ENCODE measurements at regions not wholly inside any gene's neighbourhood (a gene's known extent, or its start where the extent isn't known, plus 50 kb on each side); places are given as distances from the start of the nearest gene placed in this dataset.
"Not testable (repeated sequence)": the region's sequence is repeated elsewhere in the genome, so short reads cannot be mapped to it uniquely, and the experiment has no call there.

DNA sequence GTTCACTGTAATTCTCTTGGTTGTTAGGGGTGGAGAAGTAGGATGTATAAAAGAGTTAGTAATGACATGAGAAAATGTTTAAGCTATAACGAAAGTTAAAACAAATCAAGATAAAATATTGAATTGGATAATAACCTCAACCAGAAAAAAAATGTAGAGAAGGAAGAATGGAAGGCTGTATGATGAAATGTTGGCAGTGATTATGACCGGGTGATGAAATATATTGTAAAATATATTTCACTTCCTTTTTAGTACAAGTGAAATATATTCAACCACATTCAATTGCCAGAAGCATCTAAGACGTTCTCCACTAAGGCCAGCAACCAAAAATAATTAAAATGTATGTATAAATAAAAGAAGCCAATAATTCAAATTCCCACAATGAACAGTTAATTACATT is 309.3 kb upstream of the FGF13 start:
- peak; percentile 4 for DNase-seq

DNA sequence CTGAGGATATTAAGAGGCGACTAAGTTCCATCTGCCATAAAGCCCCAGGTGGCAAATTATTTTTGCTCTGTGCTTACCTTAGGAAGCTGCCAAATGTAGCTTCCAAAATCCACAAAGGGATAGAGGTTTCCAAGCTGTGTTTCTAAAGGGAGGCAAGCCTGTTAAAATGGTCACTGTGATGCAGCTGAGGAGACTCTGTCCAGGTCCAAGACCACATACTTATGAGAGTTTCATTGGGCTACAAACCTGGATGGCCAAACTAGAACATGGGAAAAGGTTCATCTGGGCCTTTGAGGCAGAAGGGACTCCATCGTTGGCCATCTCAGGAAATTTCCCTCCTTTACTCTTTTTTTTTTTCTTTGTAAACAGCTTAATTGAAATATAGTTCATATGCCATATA is 306.9 kb upstream of the FGF13 start:
- DNase-seq = no peak

DNA sequence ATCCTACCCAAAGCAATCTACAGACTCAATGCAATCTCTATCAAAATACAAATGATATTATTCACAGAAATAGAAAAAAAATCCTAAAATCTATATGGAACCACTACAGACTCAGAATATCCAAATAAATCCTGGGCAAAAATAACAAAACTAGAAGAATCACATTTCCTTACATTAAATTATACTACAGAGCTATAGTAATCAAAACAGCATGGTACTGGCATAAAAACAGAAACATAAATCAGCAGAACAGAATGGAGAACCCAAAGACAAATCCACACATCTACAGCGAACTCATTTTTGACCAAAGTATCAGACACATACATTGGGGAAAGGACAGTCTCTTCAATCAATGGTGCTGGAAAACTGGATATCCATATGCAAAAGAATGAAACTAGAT is 304.1 kb upstream of the FGF13 start:
- no peak for DNase-seq

DNA sequence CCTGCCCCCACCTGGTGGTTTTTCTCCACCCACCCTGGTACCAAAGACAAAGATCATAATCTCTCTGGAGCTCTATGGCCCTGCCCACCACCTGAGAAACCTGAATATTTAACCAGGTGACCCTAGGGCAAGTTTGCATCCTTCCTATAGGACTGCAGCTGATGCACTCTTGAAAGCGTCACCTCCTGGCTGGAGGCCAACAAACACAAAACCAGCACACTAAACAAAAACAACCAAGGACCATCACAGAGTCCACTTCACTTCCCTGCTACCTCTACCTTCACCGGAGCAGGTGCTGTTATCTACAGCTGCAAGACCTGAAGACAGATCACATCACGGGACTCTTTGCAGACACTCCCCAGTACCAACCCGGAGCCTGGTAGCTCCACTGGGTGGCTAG is 296.7 kb upstream of the FGF13 start:
- DNase-seq = no peak

DNA sequence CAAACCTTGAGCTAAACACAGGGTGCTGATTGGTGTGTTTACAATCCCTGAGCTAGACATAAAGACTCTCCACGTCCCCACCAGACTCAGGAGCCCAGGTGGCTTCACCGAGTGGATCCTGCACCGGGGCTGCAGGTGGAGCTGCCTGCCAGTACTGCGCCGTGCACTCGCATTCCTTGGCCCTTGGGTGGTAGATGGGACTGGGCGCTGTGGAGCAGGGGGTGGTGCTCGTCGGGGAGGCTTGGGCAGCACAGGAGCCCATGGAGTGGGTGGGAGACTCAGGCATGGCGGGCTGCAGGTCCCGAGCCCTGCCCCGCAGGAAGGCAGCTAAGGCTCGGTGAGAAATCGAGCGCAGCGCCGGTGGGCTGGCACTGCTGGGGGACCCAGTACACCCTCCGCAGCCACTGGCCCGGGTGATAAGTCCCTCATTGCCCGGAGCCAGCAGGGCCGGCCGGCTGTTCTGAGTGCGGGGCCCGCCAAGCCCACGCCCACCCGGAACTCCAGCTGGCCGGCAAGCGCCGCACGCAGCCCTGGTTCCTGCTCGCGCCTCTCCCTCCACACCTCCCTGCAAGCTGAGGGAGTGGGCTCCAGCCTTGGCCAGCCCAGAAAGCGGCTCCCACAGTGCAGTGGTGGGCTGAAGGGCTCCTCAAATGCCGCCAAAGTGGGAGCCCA is 292.5 kb upstream of the FGF13 start:
- not testable (repeated sequence) for DNase-seq

DNA sequence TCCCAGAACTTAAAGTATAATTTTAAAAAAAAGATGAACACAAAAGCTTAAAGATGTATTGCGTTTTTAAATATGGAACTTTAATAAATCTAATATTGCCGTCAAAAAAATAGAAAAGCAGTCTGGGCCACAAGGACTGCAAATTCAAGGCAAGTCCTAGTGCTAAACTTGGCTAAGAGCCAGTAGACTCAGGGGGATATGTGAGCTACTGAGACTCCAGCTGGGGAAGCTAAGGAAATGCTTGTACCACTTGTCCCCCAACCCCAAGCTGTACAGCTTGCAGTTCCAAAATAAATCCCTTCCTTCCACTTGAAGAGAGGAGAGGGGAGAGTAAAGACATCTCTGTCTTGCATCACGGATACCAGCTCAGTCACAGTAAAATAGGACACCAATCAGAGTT is 290.8 kb upstream of the FGF13 start:
- DNase-seq = no peak

DNA sequence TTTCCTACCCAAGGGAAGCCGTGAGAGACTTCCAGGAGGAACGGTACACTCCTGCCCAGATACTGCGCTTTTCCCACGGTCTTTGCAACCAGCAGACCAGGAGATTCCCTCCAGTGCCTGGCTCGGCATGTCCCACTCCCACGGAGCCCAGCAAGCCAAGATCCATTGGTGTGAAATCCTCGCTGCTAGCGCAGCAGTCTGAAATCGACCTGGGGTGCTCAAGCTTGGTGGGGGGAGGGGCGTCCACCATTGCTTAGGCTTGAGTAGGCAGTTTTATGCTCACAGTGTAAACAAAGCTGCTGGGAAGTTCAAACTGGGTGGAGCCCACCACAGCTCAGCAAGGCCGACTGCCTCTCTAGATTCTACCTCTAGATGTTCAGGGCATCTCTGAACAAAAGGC is 284.8 kb upstream of the FGF13 start:
- no peak for DNase-seq

DNA sequence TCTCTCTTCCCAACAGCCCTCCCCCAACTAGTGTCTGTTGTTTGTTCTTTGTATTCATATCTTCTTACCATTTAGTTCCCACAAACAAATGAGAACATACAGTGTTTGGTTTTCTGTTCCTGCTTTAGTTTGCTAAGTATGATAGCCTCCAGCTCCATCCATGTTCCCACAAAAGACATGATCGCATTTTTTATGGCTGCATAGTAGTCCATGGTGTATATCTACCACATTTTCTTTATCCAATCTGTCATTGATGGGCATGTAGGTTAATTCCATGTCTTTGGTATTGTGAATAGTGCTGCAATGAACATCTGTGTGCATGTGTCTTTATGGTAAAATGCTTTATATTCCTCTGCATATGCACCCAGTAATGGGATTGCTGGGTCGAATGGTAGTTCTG is 283.9 kb upstream of the FGF13 start:
- no peak for DNase-seq

DNA sequence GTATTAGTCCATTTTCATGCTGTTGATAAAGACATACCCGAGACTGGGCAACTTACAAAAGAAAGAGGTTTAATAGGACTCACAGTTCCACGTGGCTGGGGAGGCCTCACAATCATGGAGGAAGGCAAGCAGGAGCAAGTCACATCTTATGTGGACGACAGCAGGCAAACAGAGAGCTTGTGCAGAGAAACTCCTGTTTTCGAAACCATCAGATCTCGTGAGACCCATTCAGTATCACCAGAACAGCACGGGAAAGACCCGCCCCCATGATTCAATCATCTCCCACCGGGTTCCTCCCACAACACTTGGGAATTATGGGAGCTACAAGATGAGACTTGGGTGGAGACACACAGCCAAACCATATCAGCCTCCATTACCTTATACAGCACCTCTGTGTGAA is 278.9 kb upstream of the FGF13 start:
- DNase-seq = not testable (repeated sequence)

DNA sequence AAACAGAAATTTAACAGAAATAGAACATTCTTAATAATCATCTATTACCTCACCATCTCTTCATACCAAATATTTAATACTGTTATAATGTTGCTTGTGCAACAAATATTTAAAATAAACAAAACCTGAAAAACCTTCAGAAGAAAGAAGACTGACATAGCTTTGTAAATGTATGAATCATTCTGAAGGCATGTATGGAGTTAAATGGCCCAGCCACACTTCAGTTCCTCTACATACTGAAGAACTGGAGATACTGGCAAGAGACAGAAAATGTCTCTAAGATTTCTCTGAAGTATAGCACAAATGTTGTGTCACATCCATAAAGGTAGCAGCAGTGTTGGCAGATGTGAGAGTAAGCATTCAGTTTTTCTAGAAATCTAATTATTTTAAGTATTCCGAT is 275.3 kb upstream of the FGF13 start:
- no peak for DNase-seq

DNA sequence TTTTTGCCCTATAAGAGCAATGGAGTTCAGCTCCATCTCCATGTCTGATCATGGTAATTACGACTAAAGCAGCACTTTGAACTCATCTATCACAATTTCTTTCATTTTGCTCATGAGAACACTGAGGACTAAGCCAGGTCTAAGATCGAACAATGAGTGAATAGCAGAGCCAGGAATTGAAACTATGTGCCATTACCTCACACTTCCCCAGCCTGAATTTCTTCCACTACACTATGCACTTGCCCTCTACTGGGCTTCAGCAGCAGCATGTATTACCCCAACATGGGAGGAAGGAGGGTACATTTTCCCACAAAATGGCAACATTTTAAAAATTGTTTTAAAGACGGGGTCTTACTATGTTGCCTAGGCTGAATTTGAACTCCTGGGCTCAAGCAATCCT is 274.7 kb upstream of the FGF13 start:
- no peak for DNase-seq

DNA sequence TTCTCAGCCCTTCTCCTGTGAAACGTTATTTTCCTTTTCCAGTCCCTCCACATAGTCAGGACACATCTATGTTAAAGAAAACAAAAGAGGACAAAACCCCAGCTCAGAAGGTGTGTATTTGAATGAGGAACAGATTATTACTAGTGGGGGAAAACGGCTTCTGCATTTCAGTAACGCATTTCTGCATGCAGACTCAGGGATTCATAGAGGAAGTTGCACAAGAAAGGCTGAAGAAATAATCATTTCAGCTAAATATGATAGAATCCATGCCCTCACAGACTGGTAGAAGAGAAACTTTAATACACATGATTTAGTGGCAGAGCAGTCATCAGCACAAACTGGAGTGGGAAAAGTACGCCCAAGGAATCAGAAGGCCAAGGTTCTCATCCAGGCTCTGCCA is 270.8 kb upstream of the FGF13 start:
- DNase-seq = peak; percentile 51

DNA sequence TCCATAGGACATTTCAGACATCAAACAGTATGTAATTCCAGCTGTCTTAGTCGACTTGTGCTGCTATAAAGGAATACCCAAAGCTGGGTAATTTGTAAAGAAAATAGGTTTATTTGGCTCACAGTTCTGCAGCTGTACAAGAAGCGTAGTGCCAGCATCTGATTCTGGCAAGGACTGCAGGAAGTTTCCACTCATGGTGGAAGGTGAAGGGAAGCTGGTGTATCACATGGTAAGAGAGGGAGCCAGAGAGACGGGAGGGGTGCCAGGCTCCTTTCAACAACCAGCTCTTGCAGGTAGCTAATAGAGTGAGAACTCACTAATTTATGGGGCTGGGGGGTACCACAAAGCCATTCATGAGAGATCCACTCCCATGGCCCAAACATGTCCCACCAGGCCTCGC is 253.0 kb upstream of the FGF13 start:
- DNase-seq = no peak

DNA sequence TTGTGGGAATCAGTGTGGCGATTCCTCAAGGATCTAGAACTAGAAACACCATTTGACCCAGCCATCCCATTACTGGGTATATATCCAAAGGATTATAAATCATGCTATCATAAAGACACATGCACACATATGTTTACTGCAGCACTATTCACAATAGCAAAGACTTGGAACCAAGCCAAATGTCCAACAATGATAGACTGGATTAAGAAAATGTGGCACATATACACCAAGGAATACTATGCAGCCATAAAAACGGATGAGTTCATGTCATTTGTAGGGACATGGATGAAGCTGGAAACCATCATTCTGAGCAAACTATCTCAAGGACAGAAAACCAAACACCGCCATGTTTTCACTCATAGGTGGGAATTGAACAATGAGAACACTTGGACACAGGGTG is 250.9 kb upstream of the FGF13 start:
- not testable (repeated sequence) for DNase-seq

DNA sequence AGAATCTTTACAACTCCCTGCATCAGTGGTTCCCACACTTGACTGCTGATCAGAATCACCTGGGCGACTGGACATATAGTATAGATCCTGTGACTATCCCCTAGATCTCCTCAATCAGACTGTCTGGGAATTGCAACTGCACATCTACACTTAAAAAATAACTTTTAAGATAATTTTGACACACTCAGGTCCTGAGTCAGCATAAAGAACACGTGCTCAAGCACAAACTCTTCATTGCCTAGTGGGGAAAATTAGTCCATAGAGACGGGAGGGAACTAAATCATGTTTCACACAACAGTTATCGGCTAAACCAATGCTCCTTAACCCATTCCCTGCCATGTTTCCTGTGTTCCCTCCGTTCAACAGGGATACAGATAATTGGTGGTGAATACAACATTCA is 243.5 kb upstream of the FGF13 start:
- DNase-seq = no peak

DNA sequence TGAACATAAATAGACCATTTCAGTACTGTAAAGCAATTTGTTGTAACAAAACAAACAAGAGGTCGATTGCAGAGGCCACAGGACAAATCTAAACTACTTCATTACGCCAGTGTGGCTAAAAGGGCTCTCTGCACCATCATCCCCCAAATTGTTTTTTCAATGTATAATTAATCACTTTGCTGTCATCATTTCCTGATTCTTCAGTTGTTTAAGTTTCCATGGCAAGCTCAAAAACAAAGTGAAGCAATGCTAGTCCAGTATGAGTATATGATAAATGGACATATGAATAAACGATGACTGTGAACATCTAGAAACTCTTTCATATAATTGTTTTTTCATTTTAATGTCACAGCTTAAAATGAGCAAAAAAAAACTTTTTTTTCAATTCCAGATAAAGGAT is 235.4 kb upstream of the FGF13 start:
- DNase-seq = no peak

DNA sequence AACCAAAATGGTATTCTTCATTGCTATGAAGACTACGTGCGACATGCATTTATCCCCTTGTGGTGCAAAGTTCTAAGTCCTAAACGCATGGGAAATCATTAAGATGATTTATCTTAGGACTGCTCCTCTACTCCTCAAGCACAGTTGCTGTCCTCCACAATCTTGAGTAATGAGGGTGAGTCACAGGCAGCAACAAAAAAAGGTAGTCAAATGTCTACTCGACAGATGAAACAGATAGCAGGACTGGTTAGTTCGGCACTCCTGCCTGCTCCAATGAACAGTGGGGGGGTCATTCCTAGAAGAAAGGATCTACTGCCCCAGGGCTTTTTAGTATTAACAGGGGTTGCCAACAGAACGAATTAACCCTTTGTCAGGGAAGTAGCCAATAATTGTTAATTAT is 233.7 kb upstream of the FGF13 start:
- no peak for DNase-seq

DNA sequence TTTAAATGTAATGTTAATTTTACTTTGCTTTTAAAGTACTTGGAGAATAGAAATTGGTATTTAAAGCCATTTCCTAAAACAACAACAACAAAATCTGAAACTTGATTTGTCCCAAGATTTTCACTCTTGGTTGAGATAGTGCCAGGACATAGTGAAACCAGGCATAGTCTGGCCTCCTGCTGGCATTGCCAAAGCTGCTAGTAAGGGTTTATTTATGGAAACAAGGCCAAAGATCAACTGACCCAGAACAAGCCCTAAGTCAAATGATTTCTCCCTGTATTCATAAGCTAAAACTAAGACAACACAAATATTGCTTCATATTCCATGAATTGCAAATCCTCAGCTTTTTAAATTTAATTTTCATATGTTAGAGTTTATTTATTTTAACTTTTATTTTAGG is 227.5 kb upstream of the FGF13 start:
- no peak for DNase-seq

DNA sequence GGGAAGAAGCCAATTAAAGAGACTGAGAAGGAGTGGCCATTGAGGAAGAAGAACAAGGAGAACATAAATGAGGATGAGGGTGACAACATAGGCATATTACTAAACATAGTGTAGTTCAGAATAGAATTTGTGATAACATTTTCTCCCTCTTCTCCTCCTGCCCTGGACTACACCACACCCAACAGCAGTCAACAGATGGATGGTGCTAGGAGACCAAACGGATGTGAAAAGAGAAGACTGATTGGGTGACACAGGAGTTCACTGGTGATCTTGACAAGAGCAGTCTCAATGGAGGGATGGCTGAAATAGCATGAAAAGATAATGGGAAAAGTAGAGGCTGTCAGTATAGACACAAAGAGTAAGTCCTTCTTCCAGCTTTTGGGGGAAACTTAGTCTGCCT is 226.5 kb upstream of the FGF13 start:
- no peak for DNase-seq

DNA sequence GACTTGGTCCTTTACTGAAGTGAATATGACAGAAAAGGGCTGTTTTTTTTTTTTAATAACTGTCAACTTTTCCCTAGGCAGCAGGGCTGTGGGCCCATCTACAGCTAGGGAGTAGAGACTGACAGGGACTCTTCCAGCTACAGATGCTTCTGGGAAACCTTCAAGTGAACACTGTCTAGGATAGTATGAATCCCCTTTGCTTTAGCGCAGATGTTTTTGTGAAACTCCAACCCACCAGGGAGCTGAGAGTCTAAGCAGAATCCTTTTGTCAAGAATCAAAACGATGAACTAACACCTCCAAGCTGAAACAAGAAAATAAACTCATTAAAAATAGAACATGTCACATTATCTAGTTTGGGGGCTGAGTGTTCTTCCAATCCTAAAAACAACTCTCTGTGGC is 219.7 kb upstream of the FGF13 start:
- DNase-seq = no peak

DNA sequence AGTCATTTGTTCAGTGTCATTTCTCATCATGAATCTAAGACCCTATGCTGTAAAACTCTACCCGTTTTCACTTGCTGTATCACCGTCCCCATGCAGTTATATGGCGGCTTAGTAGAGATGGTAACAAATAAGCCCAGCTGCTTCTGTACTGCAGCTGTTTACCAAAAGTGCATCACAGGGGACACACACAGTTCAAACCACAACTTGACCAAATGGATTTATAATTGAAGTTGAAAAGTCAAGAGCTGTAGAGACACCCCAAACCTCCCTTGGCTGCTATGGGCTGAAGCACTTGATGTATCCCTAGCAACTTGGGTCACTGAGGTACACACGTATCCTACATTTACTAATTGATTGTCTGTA is 219.0 kb upstream of the FGF13 start:
- DNase-seq = no peak

DNA sequence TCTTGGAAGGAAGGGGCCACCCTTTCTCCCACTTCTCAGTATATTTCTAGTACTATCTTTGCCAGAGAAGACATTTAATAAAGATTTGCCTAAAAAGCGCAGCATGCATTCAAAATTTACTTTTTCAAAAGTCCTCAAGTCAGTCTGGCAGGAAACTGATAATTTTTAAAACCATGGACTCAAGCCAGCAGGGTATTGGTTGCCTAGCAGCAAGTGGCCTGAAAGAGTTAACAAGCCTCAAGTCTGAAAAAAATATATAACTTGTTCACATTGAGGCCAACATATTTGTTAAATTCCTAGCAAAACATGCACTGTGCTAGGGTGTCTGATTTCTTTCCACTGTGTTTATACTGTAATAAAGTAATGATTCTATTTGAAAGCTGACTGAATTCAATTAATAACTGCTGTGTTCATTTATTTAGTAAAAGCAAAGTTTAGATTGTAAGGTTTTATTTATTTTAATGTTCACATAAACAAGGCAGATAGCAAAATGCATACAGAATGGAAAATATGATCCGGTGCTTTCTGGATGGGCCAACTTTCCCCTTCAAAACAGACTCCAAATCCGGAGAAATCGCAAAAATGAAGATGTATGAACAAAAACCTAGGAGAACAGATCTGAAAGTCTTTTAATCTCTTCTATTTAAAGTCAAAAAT is 218.5 kb upstream of the FGF13 start:
- DNase-seq = peak; percentile 85

DNA sequence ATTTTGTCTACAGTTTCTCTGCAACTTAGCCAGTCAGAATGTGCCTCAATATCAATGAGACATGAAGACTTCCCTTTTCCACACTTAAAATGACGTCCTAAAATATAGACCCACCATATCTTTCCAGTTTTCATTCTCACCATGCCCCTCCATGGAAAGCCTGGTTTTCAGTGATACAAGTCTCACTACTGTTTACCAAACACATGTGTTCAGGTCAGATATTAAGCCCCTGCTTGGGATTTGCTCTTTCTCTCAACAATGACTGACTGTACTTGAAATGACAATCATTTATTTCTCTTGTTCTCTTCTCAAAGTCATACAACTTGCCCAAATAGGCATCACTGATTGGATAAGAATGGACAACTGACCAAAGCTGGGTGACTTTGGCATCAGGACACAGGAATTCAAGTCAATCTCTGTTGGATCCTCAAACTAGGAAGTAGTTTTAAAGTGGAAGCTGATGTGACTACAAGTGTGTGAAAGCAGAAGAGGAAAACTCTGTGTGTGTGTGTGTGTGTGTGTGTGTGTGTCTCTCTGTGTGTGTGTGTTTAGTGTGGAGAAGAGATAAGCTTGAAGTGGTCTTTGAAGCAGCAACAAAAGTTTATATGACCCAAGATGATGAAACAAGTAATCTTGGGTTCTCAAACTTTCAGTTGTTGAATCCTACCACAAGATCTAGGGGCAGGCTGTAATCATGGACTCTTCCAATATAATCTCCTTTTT is 217.4 kb upstream of the FGF13 start:
- DNase-seq = peak; percentile 29

DNA sequence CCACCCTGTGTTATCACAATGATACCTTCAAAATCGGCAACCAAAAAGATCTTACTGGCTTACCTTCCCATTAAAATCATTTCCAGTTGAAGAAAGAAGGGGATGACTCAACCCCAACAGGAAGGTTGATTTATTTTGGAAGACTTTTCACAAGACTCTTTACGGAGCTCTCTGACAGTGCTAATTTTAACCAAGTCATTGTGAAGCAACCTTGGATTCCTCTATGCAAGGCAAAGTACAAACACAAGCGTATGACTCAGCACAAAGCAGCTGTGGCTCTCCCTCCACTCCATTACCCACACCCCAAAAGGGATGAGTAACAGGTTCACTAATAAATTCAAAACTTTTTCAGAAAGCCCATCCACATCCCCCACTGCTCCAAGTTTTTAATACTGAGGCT is 213.8 kb upstream of the FGF13 start:
- DNase-seq = peak; percentile 64

DNA sequence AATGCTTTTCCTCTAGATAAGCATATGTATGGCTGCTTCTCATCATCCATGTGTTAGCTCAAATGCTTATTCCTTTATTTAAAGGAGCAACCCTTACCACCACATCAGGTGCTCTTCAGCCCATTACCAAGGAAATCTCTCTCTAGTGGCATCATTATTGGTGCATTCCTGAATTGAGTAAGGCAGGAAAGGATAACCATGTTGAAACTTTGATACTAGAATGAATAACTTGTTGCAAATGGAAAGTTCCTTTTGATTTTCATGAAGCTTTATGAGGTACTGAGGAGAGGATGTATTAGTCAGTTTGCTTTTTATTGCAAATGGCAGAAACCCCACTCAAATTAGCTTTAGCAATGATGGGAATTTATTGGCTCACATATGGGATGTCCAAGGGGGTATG is 212.3 kb upstream of the FGF13 start:
- DNase-seq = no peak
